ENCODE measurements at regions not wholly inside any gene's neighbourhood (a gene's known extent, or its start where the extent isn't known, plus 50 kb on each side); places are given as distances from the start of the nearest gene placed in this dataset.
"Not testable (repeated sequence)": the region's sequence is repeated elsewhere in the genome, so short reads cannot be mapped to it uniquely, and the experiment has no call there.

DNA sequence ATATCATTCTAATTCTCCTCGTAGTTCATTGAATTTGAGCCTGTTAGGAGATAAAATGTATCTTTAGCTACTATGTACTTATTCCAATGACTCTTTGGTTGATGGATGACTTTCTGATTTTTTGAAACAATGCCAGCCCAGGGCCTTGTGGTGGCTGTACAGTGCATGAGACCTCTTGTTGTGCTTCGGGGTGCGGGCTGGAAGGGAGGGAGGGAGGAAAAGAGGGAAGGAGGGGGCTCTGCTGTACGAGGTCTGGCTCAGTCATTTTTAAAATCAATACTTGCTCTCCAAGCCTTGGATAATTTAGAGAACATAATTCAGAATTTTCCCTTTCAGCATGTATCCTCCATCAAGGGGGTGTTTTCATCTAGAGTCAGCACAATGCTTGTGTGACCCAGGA, 399.7 kb upstream of the ONECUT1 start:
- ChIA-PET POLR2A (no interaction called here), CTCF (no interaction called here)
- Histone ChIP-seq H3K9me3 (ENCODE audit: control insufficient read depth, insufficient read depth, low read depth, low read length) (no peaks in the 10 kb centered on the region), H3K4me1 (ENCODE audit: control insufficient read depth, insufficient read depth, low read length) (no peaks in the 10 kb centered on the region), H3K27ac (ENCODE audit: low read length) (no peak overlapping the region), H3K4me3 (ENCODE audit: low read depth in 2 of 2, low read length in 2 of 2) (no peak overlapping the region), H3K27me3 (ENCODE audit: control insufficient read depth, insufficient read depth, low read length) (no peaks in the 10 kb centered on the region), H3K36me3 (ENCODE audit: control insufficient read depth, insufficient read depth, low read length) (no peaks in the 10 kb centered on the region)
- BruUV-seq (replicated peaks) = no TSS peak
- in situ Hi-C loops (cut with HindIII; ENCODE audit: low pct_unique_long_range_greater_than_20kb, low sequenced_read_pairs) = no loop called here
- ATAC-seq = no peak
- intact Hi-C loops (cut with micrococcal nuclease; ENCODE audit: unreplicated experiment) = no loop called here
- DNase-seq (ENCODE audit: low read depth, low spot score) = no peak
- TF ChIP-seq TCF7L2 (IDR thresholded peaks at IDR 0.05; ENCODE audit: low read depth, low read length) (no peak), POLR2AphosphoS5 (IDR thresholded peaks at IDR 0.05; ENCODE audit: low read depth, low read length) (no peak), SIN3A (IDR thresholded peaks at IDR 0.05; ENCODE audit: borderline replicate concordance, insufficient read depth, low read depth, low read length) (no peak)
- TF ChIP-seq, protein P1, sequence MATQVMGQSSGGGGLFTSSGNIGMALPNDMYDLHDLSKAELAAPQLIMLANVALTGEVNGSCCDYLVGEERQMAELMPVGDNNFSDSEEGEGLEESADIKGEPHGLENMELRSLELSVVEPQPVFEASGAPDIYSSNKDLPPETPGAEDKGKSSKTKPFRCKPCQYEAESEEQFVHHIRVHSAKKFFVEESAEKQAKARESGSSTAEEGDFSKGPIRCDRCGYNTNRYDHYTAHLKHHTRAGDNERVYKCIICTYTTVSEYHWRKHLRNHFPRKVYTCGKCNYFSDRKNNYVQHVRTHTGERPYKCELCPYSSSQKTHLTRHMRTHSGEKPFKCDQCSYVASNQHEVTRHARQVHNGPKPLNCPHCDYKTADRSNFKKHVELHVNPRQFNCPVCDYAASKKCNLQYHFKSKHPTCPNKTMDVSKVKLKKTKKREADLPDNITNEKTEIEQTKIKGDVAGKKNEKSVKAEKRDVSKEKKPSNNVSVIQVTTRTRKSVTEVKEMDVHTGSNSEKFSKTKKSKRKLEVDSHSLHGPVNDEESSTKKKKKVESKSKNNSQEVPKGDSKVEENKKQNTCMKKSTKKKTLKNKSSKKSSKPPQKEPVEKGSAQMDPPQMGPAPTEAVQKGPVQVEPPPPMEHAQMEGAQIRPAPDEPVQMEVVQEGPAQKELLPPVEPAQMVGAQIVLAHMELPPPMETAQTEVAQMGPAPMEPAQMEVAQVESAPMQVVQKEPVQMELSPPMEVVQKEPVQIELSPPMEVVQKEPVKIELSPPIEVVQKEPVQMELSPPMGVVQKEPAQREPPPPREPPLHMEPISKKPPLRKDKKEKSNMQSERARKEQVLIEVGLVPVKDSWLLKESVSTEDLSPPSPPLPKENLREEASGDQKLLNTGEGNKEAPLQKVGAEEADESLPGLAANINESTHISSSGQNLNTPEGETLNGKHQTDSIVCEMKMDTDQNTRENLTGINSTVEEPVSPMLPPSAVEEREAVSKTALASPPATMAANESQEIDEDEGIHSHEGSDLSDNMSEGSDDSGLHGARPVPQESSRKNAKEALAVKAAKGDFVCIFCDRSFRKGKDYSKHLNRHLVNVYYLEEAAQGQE (IDR thresholded peaks at IDR 0.05; ENCODE audit: insufficient read depth in 1 of 2, low read depth in 2 of 2, low read length in 1 of 2) = no peak
- TF ChIP-seq, protein P2, sequence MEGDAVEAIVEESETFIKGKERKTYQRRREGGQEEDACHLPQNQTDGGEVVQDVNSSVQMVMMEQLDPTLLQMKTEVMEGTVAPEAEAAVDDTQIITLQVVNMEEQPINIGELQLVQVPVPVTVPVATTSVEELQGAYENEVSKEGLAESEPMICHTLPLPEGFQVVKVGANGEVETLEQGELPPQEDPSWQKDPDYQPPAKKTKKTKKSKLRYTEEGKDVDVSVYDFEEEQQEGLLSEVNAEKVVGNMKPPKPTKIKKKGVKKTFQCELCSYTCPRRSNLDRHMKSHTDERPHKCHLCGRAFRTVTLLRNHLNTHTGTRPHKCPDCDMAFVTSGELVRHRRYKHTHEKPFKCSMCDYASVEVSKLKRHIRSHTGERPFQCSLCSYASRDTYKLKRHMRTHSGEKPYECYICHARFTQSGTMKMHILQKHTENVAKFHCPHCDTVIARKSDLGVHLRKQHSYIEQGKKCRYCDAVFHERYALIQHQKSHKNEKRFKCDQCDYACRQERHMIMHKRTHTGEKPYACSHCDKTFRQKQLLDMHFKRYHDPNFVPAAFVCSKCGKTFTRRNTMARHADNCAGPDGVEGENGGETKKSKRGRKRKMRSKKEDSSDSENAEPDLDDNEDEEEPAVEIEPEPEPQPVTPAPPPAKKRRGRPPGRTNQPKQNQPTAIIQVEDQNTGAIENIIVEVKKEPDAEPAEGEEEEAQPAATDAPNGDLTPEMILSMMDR (IDR thresholded peaks at IDR 0.05) = no peak

DNA sequence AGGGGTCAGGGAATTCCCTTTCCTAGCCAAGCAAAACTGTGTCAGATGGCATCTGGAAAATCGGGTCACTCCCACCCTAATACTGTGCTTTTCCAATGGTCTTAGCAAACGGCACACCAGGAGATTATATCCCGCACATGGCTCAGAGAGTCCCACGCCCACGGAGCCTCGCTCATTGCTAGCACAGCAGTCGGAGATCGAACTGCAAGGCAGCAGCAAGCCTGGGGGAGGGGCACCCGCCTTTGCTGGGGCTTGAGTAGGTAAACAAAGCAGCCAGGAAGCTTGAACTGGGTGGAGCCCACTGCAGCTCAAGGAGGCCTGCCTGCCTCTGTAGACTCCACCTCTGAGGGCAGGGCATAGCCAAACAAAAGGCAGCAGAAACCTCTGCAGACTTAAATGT, 393.3 kb upstream of the ONECUT1 start:
- H3K4me1 ChIP-seq (ENCODE audit: control insufficient read depth, insufficient read depth, low read length); intact Hi-C loops (cut with micrococcal nuclease; ENCODE audit: unreplicated experiment); in situ Hi-C loops (cut with HindIII; ENCODE audit: low pct_unique_long_range_greater_than_20kb, low sequenced_read_pairs); POLR2A ChIA-PET; DNase-seq (ENCODE audit: low read depth, low spot score); H3K4me3 ChIP-seq (ENCODE audit: low read depth in 2 of 2, low read length in 2 of 2); H3K27ac ChIP-seq (ENCODE audit: low read length); H3K27me3 ChIP-seq (ENCODE audit: control insufficient read depth, insufficient read depth, low read length); H3K36me3 ChIP-seq (ENCODE audit: control insufficient read depth, insufficient read depth, low read length); CTCF ChIA-PET; ATAC-seq; H3K9me3 ChIP-seq (ENCODE audit: control insufficient read depth, insufficient read depth, low read depth, low read length); BruUV-seq (replicated peaks): not testable (repeated sequence)

DNA sequence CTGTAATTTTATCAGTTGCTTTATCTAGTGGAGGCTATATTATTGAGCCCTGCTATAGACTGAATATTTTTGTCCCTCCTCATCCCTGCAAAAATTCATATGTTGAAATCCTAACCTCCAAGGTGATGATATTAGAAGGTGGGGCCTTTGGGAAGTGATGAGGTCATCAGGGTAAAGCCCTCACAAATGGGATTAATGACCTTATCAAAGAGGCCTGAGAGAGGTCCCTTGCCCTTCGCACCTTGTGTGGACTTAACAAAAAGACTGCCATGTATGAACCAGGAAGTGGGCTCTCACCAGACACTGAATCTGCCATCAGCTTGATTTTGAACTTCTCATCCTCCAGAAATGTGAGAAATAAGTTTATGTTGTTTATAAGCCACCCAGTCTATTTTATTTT, 381.4 kb upstream of the ONECUT1 start:
- Histone ChIP-seq H3K36me3 (ENCODE audit: control insufficient read depth, insufficient read depth, low read length) (no peaks in the 10 kb centered on the region), H3K27me3 (ENCODE audit: control insufficient read depth, insufficient read depth, low read length) (no peaks in the 10 kb centered on the region), H3K9me3 (ENCODE audit: control insufficient read depth, insufficient read depth, low read depth, low read length) (no peaks in the 10 kb centered on the region), H3K4me1 (ENCODE audit: control insufficient read depth, insufficient read depth, low read length) (no peaks in the 10 kb centered on the region), H3K4me3 (ENCODE audit: low read depth in 2 of 2, low read length in 2 of 2) (no peak overlapping the region), H3K27ac (ENCODE audit: low read length) (no peak overlapping the region)
- CTCF ChIA-PET = no interaction called here
- TF ChIP-seq, protein P1 (IDR thresholded peaks at IDR 0.05; ENCODE audit: insufficient read depth in 1 of 2, low read depth in 2 of 2, low read length in 1 of 2) = no peak
- no peak for TF ChIP-seq POLR2AphosphoS5 (IDR thresholded peaks at IDR 0.05; ENCODE audit: low read depth, low read length)
- TF ChIP-seq SIN3A (IDR thresholded peaks at IDR 0.05; ENCODE audit: borderline replicate concordance, insufficient read depth, low read depth, low read length) = no peak
- TF ChIP-seq, protein P2 (IDR thresholded peaks at IDR 0.05) = no peak
- TF ChIP-seq TCF7L2 (IDR thresholded peaks at IDR 0.05; ENCODE audit: low read depth, low read length) = no peak
- no peak for ATAC-seq
- POLR2A ChIA-PET = no interaction called here
- no peak for DNase-seq (ENCODE audit: low read depth, low spot score)
- intact Hi-C loops (cut with micrococcal nuclease; ENCODE audit: unreplicated experiment) = no loop called here
- BruUV-seq (replicated peaks) = no TSS peak
- in situ Hi-C loops (cut with HindIII; ENCODE audit: low pct_unique_long_range_greater_than_20kb, low sequenced_read_pairs) = no loop called here
